Endothelial cell of umbilical vein (primary cell): ENCODE measurements at regions not wholly inside any gene's neighbourhood (a gene's known extent, or its start where the extent isn't known, plus 50 kb on each side); places are given as distances from the start of the nearest gene placed in this dataset.

Experiments
- BruUV-seq: library from RNA; stranded (reverse); fragments of 400-500 nt; replicated peaks from 2 replicates; lab custom pipeline; 2021; lab: Mats Ljungman, UMichigan
- CTCF ChIA-PET: fragments of 300-600, 350-600 bp; sonication (Branson Sonifier 250); formaldehyde crosslinking; loops from one replicate; lab custom pipeline; 2021; ENCODE audit warnings: antibody characterized with exemption, inconsistent platforms; lab: Charles Lee
- POLR2A ChIA-PET: fragments of 300-600, 350-600 bp; sonication (Branson Sonifier 250); formaldehyde crosslinking; loops from one replicate; lab custom pipeline; 2021; ENCODE audit warnings: antibody characterized with exemption, inconsistent platforms; lab: Charles Lee
- DNase-seq: peaks from one replicate; pipeline ENCODE4 v3.0.0-alpha.2; 2011; ENCODE audit warnings: low read depth, low spot score
- FAIRE-seq: peaks from 2 replicates; lab custom pipeline; 2011; peaks lifted over from hg19 to GRCh38; lab: Jason Lieb, UNC
- H2AFZ ChIP-seq: 2 replicates; pipeline ENCODE4 v1.6.0; 2012; ENCODE audit warnings: low read depth, low read length, control low read depth, inconsistent platforms
- H3K27ac ChIP-seq: 2 replicates; pipeline ENCODE4 v1.5.1; 2011; ENCODE audit warnings: low read depth, mild to moderate bottlenecking, control low read depth, low read length, moderate library complexity; ENCODE audit not compliant: insufficient read depth
- H3K27me3 ChIP-seq, 2 experiments: 2 replicates each; pipeline versions ENCODE4 v1.6.0 to v1.6.1; 2011; ENCODE audit warnings: low read length in 2 of 2, mixed read lengths in 1 of 2; ENCODE audit not compliant: control insufficient read depth in 2 of 2, insufficient read depth in 2 of 2
- H3K36me3 ChIP-seq, 2 experiments: 2 replicates in 1 of 2; 3 replicates in 1 of 2; pipeline ENCODE4 v1.5.1; 2011; ENCODE audit warnings: low read length in 2 of 2, mild to moderate bottlenecking in 1 of 2, moderate library complexity in 1 of 2; ENCODE audit not compliant: control insufficient read depth in 2 of 2, insufficient read depth in 2 of 2; ENCODE audit errors: extremely low read depth in 1 of 2
- H3K4me1 ChIP-seq: 3 replicates; pipeline ENCODE4 v1.5.1; 2011; ENCODE audit warnings: mild to moderate bottlenecking, low read length; ENCODE audit not compliant: control insufficient read depth, insufficient read depth; ENCODE audit errors: extremely low read depth
- H3K4me2 ChIP-seq: 2 replicates; pipeline ENCODE4 v1.6.1; 2011; ENCODE audit warnings: low read length, control low read depth, mixed read lengths; ENCODE audit not compliant: insufficient read depth
- H3K4me3 ChIP-seq, 3 experiments: fragments of 200-600 bp in 1 of 3; sonication (generic), shearing (Covaris generic) in 1 of 3; replicated peaks in 1 of 3; 2 replicates each; pipeline ENCODE4 v1.5.1; 2011 to 2016; ENCODE audit warnings: control low read depth in 3 of 3, low read length in 3 of 3, mild to moderate bottlenecking in 2 of 3, inconsistent platforms in 1 of 3, low read depth in 1 of 3, moderate library complexity in 1 of 3; ENCODE audit not compliant: insufficient read depth in 1 of 3
- H3K79me2 ChIP-seq: 2 replicates; pipeline ENCODE4 v1.6.0; 2012; ENCODE audit warnings: low read length, inconsistent platforms; ENCODE audit not compliant: control insufficient read depth, insufficient read depth
- H3K9ac ChIP-seq: replicated peaks from 2 replicates; pipeline ENCODE3; 2011; ENCODE audit warnings: low read length, control low read depth; ENCODE audit not compliant: insufficient read depth; ENCODE audit errors: extremely low read depth
- H3K9me1 ChIP-seq: replicated peaks from 3 replicates; pipeline ENCODE4 v1.6.0; 2011; ENCODE audit warnings: mild to moderate bottlenecking, low read length; ENCODE audit not compliant: control insufficient read depth, insufficient read depth; ENCODE audit errors: extremely low read depth
- H3K9me3 ChIP-seq: replicated peaks from 2 replicates; pipeline ENCODE4 v1.5.1; 2012; ENCODE audit warnings: low read length, inconsistent platforms; ENCODE audit not compliant: control insufficient read depth, insufficient read depth
- H4K20me1 ChIP-seq: replicated peaks from 2 replicates; pipeline ENCODE3; 2011; ENCODE audit warnings: mild to moderate bottlenecking, low read length; ENCODE audit not compliant: control insufficient read depth, insufficient read depth; ENCODE audit errors: extremely low read depth
- EZH2 ChIP-seq: IDR thresholded peaks from 2 replicates; pipeline ENCODE4 v1.6.1; 2012; ENCODE audit warnings: borderline replicate concordance, low read depth, mild to moderate bottlenecking, moderate library complexity, low read length, inconsistent platforms; ENCODE audit not compliant: severe bottlenecking
- FOS ChIP-seq: IDR thresholded peaks from 2 replicates; pipeline ENCODE4 v1.6.1; 2011; ENCODE audit warnings: mild to moderate bottlenecking, low read length, moderate library complexity, borderline replicate concordance; ENCODE audit not compliant: insufficient read depth
- GATA2 ChIP-seq: IDR thresholded peaks from 2 replicates; pipeline ENCODE4 v1.7.0; 2011; ENCODE audit warnings: low read depth, mild to moderate bottlenecking, moderate library complexity, mixed read lengths, low read length; ENCODE audit not compliant: insufficient read length, insufficient read depth
- JUN ChIP-seq: IDR thresholded peaks from 2 replicates; pipeline ENCODE4 v1.6.1; 2011; ENCODE audit warnings: borderline replicate concordance, low read depth; ENCODE audit not compliant: insufficient read length, insufficient read depth
- MYC ChIP-seq: IDR thresholded peaks from one replicate; pipeline ENCODE4 v1.6.1; 2011; ENCODE audit warnings: mild to moderate bottlenecking, low read depth, low read length
- POLR2A ChIP-seq: IDR thresholded peaks from 2 replicates; pipeline ENCODE4 v1.6.1; 2012; ENCODE audit warnings: low read depth, mild to moderate bottlenecking, control low read depth, low read length
- POLR2AphosphoS5 ChIP-seq: IDR thresholded peaks from 2 replicates; pipeline ENCODE4 v1.6.1; 2012; ENCODE audit warnings: low read depth, mild to moderate bottlenecking, control low read depth, low read length, moderate library complexity; ENCODE audit not compliant: insufficient read depth
- dilution Hi-C: fragments of 300-500 bp; cut with MboI; formaldehyde crosslinking; loops from one replicate; pipeline ENCODE4 v1.15.0; 2019; ENCODE audit warnings: low sequenced_read_pairs; ENCODE audit not compliant: extremely low pct_ligation_motif_present
- intact Hi-C: fragments of 100-400 bp; cut with micrococcal nuclease; formaldehyde crosslinking; loops from one replicate; pipeline ENCODE4 v1.10.0; 2022
- TF ChIP-seq, protein P1 (sequence below): IDR thresholded peaks from 2 replicates; pipeline ENCODE4 v1.6.1; 2011; ENCODE audit not compliant: insufficient read depth, insufficient read length
- TF ChIP-seq, protein P2 (sequence below), 2 donors: IDR thresholded peaks; 1 replicate in 1 of 2; 2 replicates in 1 of 2; pipeline ENCODE4 v1.5.1; 2011; ENCODE audit warnings: low read length in 2 of 2, mild to moderate bottlenecking in 2 of 2, moderate library complexity in 2 of 2, control low read depth in 1 of 2, inconsistent platforms in 1 of 2, low read depth in 1 of 2; ENCODE audit not compliant: insufficient read depth in 1 of 2; ENCODE audit errors: extremely low read depth in 1 of 2

DNA sequence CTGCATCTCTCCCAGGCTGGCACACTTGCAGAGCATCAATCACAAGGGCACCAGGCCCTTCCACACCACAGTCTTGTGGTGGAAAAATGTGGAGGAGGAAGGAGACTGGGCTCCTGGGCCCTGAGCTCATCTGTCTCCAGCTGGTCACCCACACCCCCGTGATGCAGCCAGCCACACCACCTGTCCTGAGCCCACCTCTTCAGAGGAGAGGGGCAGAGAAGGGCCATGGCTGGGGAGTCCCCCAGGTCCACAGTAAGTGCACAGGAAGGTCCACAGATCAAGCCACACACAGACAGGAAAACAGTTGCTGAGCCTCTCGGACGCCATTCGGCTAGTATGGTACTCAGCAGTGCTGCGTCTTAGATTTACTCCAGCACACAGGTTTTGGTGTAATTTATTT, 203.5 kb upstream of the SALL3 start:
- Histone ChIP-seq H3K4me3 (no peak overlapping the region), H3K4me2 (no peak overlapping the region), H3K27ac (no peak overlapping the region), H3K27me3 (no peaks in the 10 kb centered on the region), H3K9ac (no peak overlapping the region), H3K36me3 (no peaks in the 10 kb centered on the region), H3K9me3 (peaks cover 10% of the 10 kb centered on the region), H2AFZ (no peak overlapping the region), H3K4me1 (no peaks in the 10 kb centered on the region), H4K20me1 (no peaks in the 10 kb centered on the region), H3K9me1 (no peaks in the 10 kb centered on the region), H3K79me2 (no peaks in the 10 kb centered on the region)
- intact Hi-C loops (no loop called here), dilution Hi-C loops (no loop called here)
- BruUV-seq = no TSS peak
- FAIRE-seq (no peak), DNase-seq (no peak)
- no peak for TF ChIP-seq POLR2A
- TF ChIP-seq MYC = no peak
- TF ChIP-seq EZH2 = no peak
- TF ChIP-seq, protein P1, sequence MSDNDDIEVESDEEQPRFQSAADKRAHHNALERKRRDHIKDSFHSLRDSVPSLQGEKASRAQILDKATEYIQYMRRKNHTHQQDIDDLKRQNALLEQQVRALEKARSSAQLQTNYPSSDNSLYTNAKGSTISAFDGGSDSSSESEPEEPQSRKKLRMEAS = no peak
- no peak for TF ChIP-seq FOS
- TF ChIP-seq, protein P2, sequence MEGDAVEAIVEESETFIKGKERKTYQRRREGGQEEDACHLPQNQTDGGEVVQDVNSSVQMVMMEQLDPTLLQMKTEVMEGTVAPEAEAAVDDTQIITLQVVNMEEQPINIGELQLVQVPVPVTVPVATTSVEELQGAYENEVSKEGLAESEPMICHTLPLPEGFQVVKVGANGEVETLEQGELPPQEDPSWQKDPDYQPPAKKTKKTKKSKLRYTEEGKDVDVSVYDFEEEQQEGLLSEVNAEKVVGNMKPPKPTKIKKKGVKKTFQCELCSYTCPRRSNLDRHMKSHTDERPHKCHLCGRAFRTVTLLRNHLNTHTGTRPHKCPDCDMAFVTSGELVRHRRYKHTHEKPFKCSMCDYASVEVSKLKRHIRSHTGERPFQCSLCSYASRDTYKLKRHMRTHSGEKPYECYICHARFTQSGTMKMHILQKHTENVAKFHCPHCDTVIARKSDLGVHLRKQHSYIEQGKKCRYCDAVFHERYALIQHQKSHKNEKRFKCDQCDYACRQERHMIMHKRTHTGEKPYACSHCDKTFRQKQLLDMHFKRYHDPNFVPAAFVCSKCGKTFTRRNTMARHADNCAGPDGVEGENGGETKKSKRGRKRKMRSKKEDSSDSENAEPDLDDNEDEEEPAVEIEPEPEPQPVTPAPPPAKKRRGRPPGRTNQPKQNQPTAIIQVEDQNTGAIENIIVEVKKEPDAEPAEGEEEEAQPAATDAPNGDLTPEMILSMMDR (IDR thresholded peaks at IDR 0.05; ENCODE audit: extremely low read depth in 1 of 2, insufficient read depth in 1 of 2, low read depth in 1 of 2, low read length in 2 of 2) = no peak
- TF ChIP-seq GATA2 = no peak
- TF ChIP-seq JUN = no peak
- TF ChIP-seq POLR2AphosphoS5 = no peak
- ChIA-PET POLR2A (no interaction called here), CTCF (no interaction called here)
